NT2/D1 (cell line): ENCODE measurements at regions not wholly inside any gene's neighbourhood (a gene's known extent, or its start where the extent isn't known, plus 50 kb on each side); places are given as distances from the start of the nearest gene placed in this dataset.
A peak's percentile ranks its signal among the peaks of the same experiment; 100 is the strongest.

Source experiments
- DNase-seq: peaks from one replicate; pipeline ENCODE4 v3.0.0-alpha.2; 2011; ENCODE audit warnings: low read depth, low spot score
- H3K27me3 ChIP-seq: 2 replicates; pipeline ENCODE4 v1.6.0; 2011; ENCODE audit warnings: mild to moderate bottlenecking; ENCODE audit not compliant: insufficient read length, insufficient read depth
- H3K36me3 ChIP-seq: 2 replicates; pipeline ENCODE4 v1.6.1; 2011; ENCODE audit warnings: mild to moderate bottlenecking, low read length, mixed read lengths; ENCODE audit not compliant: insufficient read depth, insufficient read length
- H3K4me1 ChIP-seq: 2 replicates; pipeline ENCODE4 v1.5.1; 2011; ENCODE audit not compliant: insufficient read depth, insufficient read length
- H3K4me3 ChIP-seq: 2 replicates; pipeline ENCODE4 v1.5.1; 2011; ENCODE audit warnings: low read depth; ENCODE audit not compliant: insufficient read length
- H3K9ac ChIP-seq: 2 replicates; pipeline ENCODE4 v1.6.0; 2011; ENCODE audit warnings: low read depth; ENCODE audit not compliant: insufficient read length
- H3K9me3 ChIP-seq: 2 replicates; pipeline ENCODE4 v1.5.1; 2011; ENCODE audit warnings: mild to moderate bottlenecking, low read length; ENCODE audit not compliant: insufficient read depth
- SUZ12 ChIP-seq: IDR thresholded peaks from 2 replicates; pipeline ENCODE4 v1.6.1; 2011; ENCODE audit not compliant: insufficient read length, insufficient read depth; ENCODE audit errors: extremely low read depth
- YY1 ChIP-seq: IDR thresholded peaks from 2 replicates; pipeline ENCODE4 v1.6.1; 2011; ENCODE audit not compliant: insufficient read length, insufficient read depth
- ZNF274 ChIP-seq: IDR thresholded peaks from 2 replicates; pipeline ENCODE4 v1.6.1; 2011; ENCODE audit warnings: mild to moderate bottlenecking, low read depth, low read length

DNA sequence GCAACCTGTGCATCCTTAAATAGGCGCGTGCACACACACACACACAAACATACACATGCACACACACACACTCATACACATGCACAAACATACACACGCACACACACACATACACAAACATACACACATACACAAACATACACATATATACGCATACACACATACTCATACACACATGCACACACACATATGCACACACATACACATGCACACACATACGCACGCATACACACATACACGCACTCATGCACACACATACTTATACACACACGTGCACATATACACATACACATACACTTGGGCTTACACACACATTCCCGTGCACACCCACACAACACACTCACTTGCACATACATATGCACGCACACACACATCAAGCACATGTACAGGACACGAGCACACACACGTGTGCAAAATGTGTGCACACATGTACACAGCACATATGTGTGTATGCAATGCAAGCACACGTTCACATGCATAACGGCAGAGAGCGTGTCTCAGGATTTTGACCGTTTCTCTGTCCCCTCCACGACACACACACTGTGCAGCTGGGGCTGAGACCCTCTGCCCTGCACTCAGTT, 84.5 kb downstream of the SIK1 start:
- no peak overlapping the region for H3K4me3 ChIP-seq
- no peaks in the 10 kb centered on the region for H3K9me3 ChIP-seq
- no peaks in the 10 kb centered on the region for H3K27me3 ChIP-seq
- H3K36me3 ChIP-seq: no peaks in the 10 kb centered on the region
- H3K9ac ChIP-seq: no peak overlapping the region
- TF ChIP-seq YY1 (no peak), SUZ12 (no peak), ZNF274 (no peak)
- no peak for DNase-seq
- peaks cover 55% of the 10 kb centered on the region for H3K4me1 ChIP-seq

GRCh38 chr21:43341378-43342161, 85.4 kb downstream of the SIK1 start:
- Histone ChIP-seq H3K9ac (no peak overlapping the region), H3K4me1 (peaks cover 53% of the 10 kb centered on the region), H3K9me3 (no peaks in the 10 kb centered on the region), H3K36me3 (no peaks in the 10 kb centered on the region), H3K4me3 (no peak overlapping the region), H3K27me3 (no peaks in the 10 kb centered on the region)
- TF ChIP-seq YY1 (no peak), ZNF274 (no peak), SUZ12 (no peak)
- no peak for DNase-seq

DNA sequence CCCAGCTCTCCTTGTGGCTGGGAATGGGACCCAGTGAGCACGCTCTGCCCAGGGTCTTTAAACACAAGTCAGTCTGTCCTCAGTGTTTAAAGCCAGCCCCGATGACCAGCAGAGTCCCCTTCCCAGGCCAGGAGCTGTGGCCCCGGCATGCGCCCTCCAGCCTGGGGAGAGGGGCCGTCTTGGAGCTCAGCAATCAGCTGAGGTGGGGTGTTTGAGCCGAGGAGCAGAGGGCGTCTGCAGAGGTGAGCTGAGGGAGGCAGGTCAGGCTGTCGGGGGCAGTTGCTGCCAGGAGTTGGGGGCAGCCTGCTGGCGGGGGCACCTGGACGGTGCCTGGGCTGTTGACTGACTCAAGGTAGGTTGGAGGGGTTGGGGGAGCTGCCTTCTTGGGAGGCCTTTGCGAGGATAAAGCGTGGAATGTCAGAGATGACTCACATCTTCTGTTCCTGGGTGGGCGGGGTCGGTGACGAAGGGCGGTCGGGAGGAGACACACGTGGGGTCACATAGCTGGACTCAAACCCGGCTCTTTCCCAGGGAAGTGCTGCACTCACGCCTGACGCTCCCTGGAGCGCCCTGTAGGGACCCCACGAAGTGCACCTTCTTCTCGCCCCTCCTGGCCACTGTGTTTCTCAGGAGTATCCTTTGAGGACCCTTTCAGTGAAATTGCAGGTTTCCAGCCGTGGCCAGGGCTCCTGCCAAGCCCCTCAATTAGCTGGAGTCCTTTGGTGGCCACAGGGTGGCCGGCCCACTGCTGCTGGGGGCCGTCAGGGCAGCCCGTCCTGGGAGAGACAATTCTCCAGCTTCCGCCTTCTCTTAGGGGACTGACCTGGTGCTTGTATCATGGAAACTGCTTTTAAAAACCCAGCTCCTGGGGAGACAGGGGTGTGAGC, 86.2 kb downstream of the SIK1 start:
- peaks cover 45% of the 10 kb centered on the region for H3K4me1 ChIP-seq

DNA sequence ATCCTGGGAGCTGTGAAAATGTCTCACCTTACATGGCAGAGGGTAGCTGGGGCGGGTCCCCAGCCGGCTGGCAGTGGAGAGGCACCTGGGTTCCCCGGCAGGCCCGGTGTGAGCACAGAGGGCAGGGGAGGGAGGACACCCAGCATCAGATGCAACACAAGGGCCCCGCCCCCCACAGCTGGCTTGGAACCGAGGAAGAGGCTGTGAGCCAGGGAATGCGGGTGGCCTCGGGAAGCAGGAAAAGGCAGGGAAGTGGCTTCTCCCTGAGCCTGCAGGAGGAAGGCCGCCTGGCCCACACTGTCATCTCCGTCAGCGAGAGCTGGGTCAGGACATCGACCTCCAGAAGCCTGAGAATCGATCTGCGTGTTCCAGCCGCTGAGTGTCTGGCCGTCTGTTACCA, 87.3 kb downstream of the SIK1 start:
- no peak for DNase-seq
- Histone ChIP-seq H3K9ac (peak overlapping the region; percentile 27), H3K27me3 (no peaks in the 10 kb centered on the region), H3K4me1 (peaks cover 41% of the 10 kb centered on the region), H3K4me3 (no peak overlapping the region), H3K36me3 (no peaks in the 10 kb centered on the region), H3K9me3 (no peaks in the 10 kb centered on the region)
- TF ChIP-seq YY1 (no peak), SUZ12 (no peak), ZNF274 (no peak)

More for the DNA sequence above, 86.2 kb downstream of the SIK1 start:
- no peaks in the 10 kb centered on the region for H3K36me3 ChIP-seq
- H3K9ac ChIP-seq: peak overlapping the region; percentile 27
- H3K27me3 ChIP-seq: no peaks in the 10 kb centered on the region
- no peak overlapping the region for H3K4me3 ChIP-seq
- peak; percentile 51 for DNase-seq
- TF ChIP-seq SUZ12 (no peak), ZNF274 (no peak), YY1 (no peak)
- H3K9me3 ChIP-seq: no peaks in the 10 kb centered on the region

- TF ChIP-seq ZNF274 (no peak), YY1 (no peak), SUZ12 (no peak)
- Histone ChIP-seq H3K4me3 (no peak overlapping the region), H3K9ac (peak overlapping the region; percentile 12), H3K4me1 (peaks cover 42% of the 10 kb centered on the region), H3K27me3 (peaks cover 2% of the 10 kb centered on the region), H3K36me3 (no peaks in the 10 kb centered on the region), H3K9me3 (no peaks in the 10 kb centered on the region)
- DNase-seq: no peak
Observed at GRCh38 chr21:43338951-43339350, 88.0 kb downstream of the SIK1 start.

GRCh38 chr21:43337901-43338655, 88.9 kb downstream of the SIK1 start:
- Histone ChIP-seq H3K9ac (no peak overlapping the region), H3K27me3 (peaks cover 4% of the 10 kb centered on the region), H3K4me3 (no peak overlapping the region), H3K36me3 (no peaks in the 10 kb centered on the region), H3K4me1 (peaks cover 45% of the 10 kb centered on the region), H3K9me3 (no peaks in the 10 kb centered on the region)
- TF ChIP-seq SUZ12 (no peak), ZNF274 (no peak), YY1 (no peak)
- DNase-seq: no peak
